ENCODE measurements at regions not wholly inside any gene's neighbourhood (a gene's known extent, or its start where the extent isn't known, plus 50 kb on each side); places are given as distances from the start of the nearest gene placed in this dataset.

- Histone ChIP-seq H3K36me3 (ENCODE audit: control insufficient read depth in 1 of 2, insufficient read depth in 2 of 2, low read length in 2 of 2) (no peaks in the 10 kb centered on the region), H2AFZ (ENCODE audit: low read depth, low read length, poor library complexity, severe bottlenecking) (no peak overlapping the region), H4K20me1 (ENCODE audit: insufficient read depth) (no peaks in the 10 kb centered on the region), H3K4me3 (replicated peaks in 1 of 2; ENCODE audit: low read depth in 1 of 2, low read length in 2 of 2) (no peak overlapping the region), H3K27me3 (ENCODE audit: insufficient read depth, low read length) (no peaks in the 10 kb centered on the region), H3K4me2 (ENCODE audit: low read length) (no peak overlapping the region), H3K9me2 (ENCODE audit: insufficient read depth) (no peaks in the 10 kb centered on the region), H3K4me1 (ENCODE audit: control insufficient read depth in 1 of 2, insufficient read depth in 2 of 2, low read length in 2 of 2) (no peaks in the 10 kb centered on the region), H3K9me3 (ENCODE audit: control insufficient read depth in 1 of 2, insufficient read depth in 1 of 2, low read depth in 1 of 2, low read length in 2 of 2) (no peaks in the 10 kb centered on the region; a peak in 1 of 4 replicates), H3K27ac (ENCODE audit: low read depth, low read length) (no peak overlapping the region), H3K79me2 (ENCODE audit: insufficient read depth, low read length) (no peaks in the 10 kb centered on the region), H3K9ac (ENCODE audit: low read length) (no peak overlapping the region)
- DNase-seq (ENCODE audit: low read depth, low spot score) (no peak), ATAC-seq (no peak)
- RAD21 ChIA-PET (ENCODE audit: low non-redundant PET in 1 of 2, low total read pairs in 2 of 2, uncharacterized antibody in 2 of 2, unreplicated experiment in 2 of 2) = no interaction called here
- no peak for TF ChIP-seq POLR2A (IDR thresholded peaks at IDR 0.05; ENCODE audit: borderline replicate concordance, extremely low read depth, insufficient read depth, insufficient read length)
- no peak for TF ChIP-seq EZH2 (IDR thresholded peaks at IDR 0.05)
- no peak for TF ChIP-seq EGR1 (IDR thresholded peaks at IDR 0.05; ENCODE audit: low read depth)
- no peak for TF ChIP-seq SP1 (IDR thresholded peaks at IDR 0.05; ENCODE audit: low read depth)
- no peak for TF ChIP-seq YY1 (IDR thresholded peaks at IDR 0.05; ENCODE audit: extremely low read depth, insufficient replicate concordance, low read depth, low read length)
- no peak for TF ChIP-seq POLR2AphosphoS5 (IDR thresholded peaks at IDR 0.05; ENCODE audit: low read depth, low read length)
- TF ChIP-seq CBX3 (IDR thresholded peaks at IDR 0.05; ENCODE audit: low read depth) = no peak
- TF ChIP-seq ZFX (IDR thresholded peaks at IDR 0.05) = no peak
- no peak for TF ChIP-seq REST (IDR thresholded peaks at IDR 0.05; ENCODE audit: low read depth)
- no peak for TF ChIP-seq SRF (IDR thresholded peaks at IDR 0.05; ENCODE audit: low read depth)
- no peak for TF ChIP-seq JUND (IDR thresholded peaks at IDR 0.05)
- TF ChIP-seq SIN3A (IDR thresholded peaks at IDR 0.05; ENCODE audit: low read depth) = no peak
- TF ChIP-seq TCF7L2 (IDR thresholded peaks at IDR 0.05; ENCODE audit: borderline replicate concordance, extremely low read depth, insufficient read depth, insufficient read length) = no peak
- TF ChIP-seq FOSL1 (IDR thresholded peaks at IDR 0.05; ENCODE audit: low read depth) = no peak
- TF ChIP-seq CTCF (IDR thresholded peaks at IDR 0.05 in 2 of 3, conservative IDR thresholded peaks at IDR 0.05 in 1 of 3; ENCODE audit: borderline replicate concordance in 1 of 3, insufficient read depth in 1 of 3, low read depth in 2 of 3, low read length in 2 of 3) = no peak
- TF ChIP-seq ZBTB33 (IDR thresholded peaks at IDR 0.05; ENCODE audit: extremely low read depth, insufficient replicate concordance, low read length) = no peak
- no peak for TF ChIP-seq ELF1 (IDR thresholded peaks at IDR 0.05; ENCODE audit: borderline replicate concordance, low read depth)
- no peak for TF ChIP-seq RAD21 (IDR thresholded peaks at IDR 0.05; ENCODE audit: low read depth)
- BruUV-seq (replicated peaks) = no TSS peak
- CTCF ChIA-PET = no interaction called here
- intact Hi-C loops (cut with micrococcal nuclease) = no loop called here
- POLR2A ChIA-PET = no interaction called here
These were observed 63.1 kb upstream of the KLHL14 start for GRCh38 chr18:32835951-32836350.
